ENCODE measurements at regions not wholly inside any gene's neighbourhood (a gene's known extent, or its start where the extent isn't known, plus 50 kb on each side); places are given as distances from the start of the nearest gene placed in this dataset.

DNA sequence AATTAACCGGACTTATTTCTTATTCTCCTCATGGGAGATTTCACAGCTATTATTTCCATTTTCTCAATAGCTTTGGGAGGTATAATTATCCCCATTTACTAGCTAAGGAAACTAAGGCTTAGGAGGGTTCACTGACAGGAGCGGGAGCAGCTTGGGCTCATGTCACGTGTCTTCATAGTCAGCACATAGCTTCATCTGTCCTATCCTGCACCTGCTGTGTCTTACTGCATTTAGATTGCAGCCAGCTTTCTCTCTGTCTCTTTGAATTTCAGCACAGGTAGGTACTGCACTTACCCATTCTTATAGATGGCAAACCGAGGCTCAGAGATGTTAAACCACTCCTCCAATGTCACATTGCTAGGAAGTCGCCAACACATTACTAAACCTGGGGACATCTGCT, 839.9 kb downstream of the MAFB start:
- TF ChIP-seq, protein P1, sequence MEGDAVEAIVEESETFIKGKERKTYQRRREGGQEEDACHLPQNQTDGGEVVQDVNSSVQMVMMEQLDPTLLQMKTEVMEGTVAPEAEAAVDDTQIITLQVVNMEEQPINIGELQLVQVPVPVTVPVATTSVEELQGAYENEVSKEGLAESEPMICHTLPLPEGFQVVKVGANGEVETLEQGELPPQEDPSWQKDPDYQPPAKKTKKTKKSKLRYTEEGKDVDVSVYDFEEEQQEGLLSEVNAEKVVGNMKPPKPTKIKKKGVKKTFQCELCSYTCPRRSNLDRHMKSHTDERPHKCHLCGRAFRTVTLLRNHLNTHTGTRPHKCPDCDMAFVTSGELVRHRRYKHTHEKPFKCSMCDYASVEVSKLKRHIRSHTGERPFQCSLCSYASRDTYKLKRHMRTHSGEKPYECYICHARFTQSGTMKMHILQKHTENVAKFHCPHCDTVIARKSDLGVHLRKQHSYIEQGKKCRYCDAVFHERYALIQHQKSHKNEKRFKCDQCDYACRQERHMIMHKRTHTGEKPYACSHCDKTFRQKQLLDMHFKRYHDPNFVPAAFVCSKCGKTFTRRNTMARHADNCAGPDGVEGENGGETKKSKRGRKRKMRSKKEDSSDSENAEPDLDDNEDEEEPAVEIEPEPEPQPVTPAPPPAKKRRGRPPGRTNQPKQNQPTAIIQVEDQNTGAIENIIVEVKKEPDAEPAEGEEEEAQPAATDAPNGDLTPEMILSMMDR (conservative IDR thresholded peaks at IDR 0.05), result no peak
- no peak for TF ChIP-seq EZH2 (IDR thresholded peaks at IDR 0.05; ENCODE audit: low read depth)
